Eye (tissue), 1 donor: ENCODE measurements at regions not wholly inside any gene's neighbourhood (a gene's known extent, or its start where the extent isn't known, plus 50 kb on each side); places are given as distances from the start of the nearest gene placed in this dataset.

Experiments used
- DNase-seq: peaks from one replicate; pipeline ENCODE4 v3.0.0-alpha.2; 2015

GRCh38 chr12:43169115-43169681, 382.8 kb downstream of the ADAMTS20 start:
- no peak for DNase-seq

- no peak for DNase-seq
Measured at GRCh38 chr12:43167691-43168090, 384.3 kb downstream of the ADAMTS20 start.

GRCh38 chr12:43165351-43165750, 386.7 kb downstream of the ADAMTS20 start:
- DNase-seq = peak; percentile 54

GRCh38 chr12:43162138-43162537, 389.9 kb downstream of the ADAMTS20 start:
- peak; percentile 52 for DNase-seq

GRCh38 chr12:43159506-43159905, 392.5 kb downstream of the ADAMTS20 start:
- peak; percentile 18 for DNase-seq

- no peak for DNase-seq
Measured at GRCh38 chr12:43158126-43158525, 393.9 kb downstream of the ADAMTS20 start.

GRCh38 chr12:43155376-43155775, 396.6 kb downstream of the ADAMTS20 start:
- DNase-seq = no peak

- no peak for DNase-seq
Measured at GRCh38 chr12:43154498-43155045, 397.4 kb downstream of the ADAMTS20 start.

- peak; percentile 27 for DNase-seq
Measured at GRCh38 chr12:43151441-43151981, 400.5 kb downstream of the ADAMTS20 start.

- no peak for DNase-seq
Measured at GRCh38 chr12:43148691-43149090, 403.3 kb downstream of the ADAMTS20 start.

- no peak for DNase-seq
Measured at GRCh38 chr12:43147878-43148277, 404.1 kb downstream of the ADAMTS20 start.

- no peak for DNase-seq
Measured at GRCh38 chr12:43145481-43145880, 406.5 kb downstream of the ADAMTS20 start.

- DNase-seq = no peak
Measured at GRCh38 chr12:43143278-43143677, 408.7 kb downstream of the ADAMTS20 start.

- DNase-seq = no peak
Measured at GRCh38 chr12:43132291-43132690, 419.7 kb downstream of the ADAMTS20 start.

- DNase-seq = no peak
Measured at GRCh38 chr12:43131301-43131700, 420.7 kb downstream of the ADAMTS20 start.

- no peak for DNase-seq
Measured at GRCh38 chr12:43127886-43128549, 424.0 kb downstream of the ADAMTS20 start.

- no peak for DNase-seq
Measured at GRCh38 chr12:43126652-43127375, 425.2 kb downstream of the ADAMTS20 start.

GRCh38 chr12:43123461-43123860, 428.5 kb downstream of the ADAMTS20 start:
- no peak for DNase-seq

GRCh38 chr12:43120150-43120549, 431.9 kb downstream of the ADAMTS20 start:
- DNase-seq = peak; percentile 17

GRCh38 chr12:43118881-43119280, 433.1 kb downstream of the ADAMTS20 start:
- no peak for DNase-seq

- no peak for DNase-seq
Measured at GRCh38 chr12:43118234-43118633, 433.8 kb downstream of the ADAMTS20 start.

- no peak for DNase-seq
Measured at GRCh38 chr12:43117226-43117930, 434.6 kb downstream of the ADAMTS20 start.
